T-helper 2 cell treated with Interferon-gamma antibody and Interleukin-4, amounts not matched to agents 5 μg/mL and 100 μg/mL, for 36 hours (primary cell): ENCODE measurements at regions not wholly inside any gene's neighbourhood (a gene's known extent, or its start where the extent isn't known, plus 50 kb on each side); places are given as distances from the start of the nearest gene placed in this dataset.
"Not testable (repeated sequence)": the region's sequence is repeated elsewhere in the genome, so short reads cannot be mapped to it uniquely, and the experiment has no call there.

Source experiments
- DNase-seq: peaks from one replicate; pipeline ENCODE4 v3.0.0; 2021; ENCODE audit warnings: low spot score
- H3K27ac Mint-ChIP-seq: one replicate; pipeline ENCODE4 v1.8.0; 2021; ENCODE audit warnings: mild to moderate bottlenecking, mixed read lengths
- H3K27me3 Mint-ChIP-seq: one replicate; pipeline ENCODE4 v1.8.0; 2021; ENCODE audit warnings: low read depth, mixed read lengths
- H3K36me3 Mint-ChIP-seq: one replicate; pipeline ENCODE4 v1.8.0; 2021; ENCODE audit warnings: low read depth, mixed read lengths
- H3K4me1 Mint-ChIP-seq: one replicate; pipeline ENCODE4 v1.8.0; 2021; ENCODE audit warnings: low read depth, mixed read lengths
- H3K4me3 Mint-ChIP-seq: one replicate; pipeline ENCODE4 v1.8.0; 2022; ENCODE audit warnings: mild to moderate bottlenecking, moderate library complexity, mixed read lengths
- H3K9me3 Mint-ChIP-seq: one replicate; pipeline ENCODE4 v1.8.0; 2021; ENCODE audit warnings: mixed read lengths

DNA sequence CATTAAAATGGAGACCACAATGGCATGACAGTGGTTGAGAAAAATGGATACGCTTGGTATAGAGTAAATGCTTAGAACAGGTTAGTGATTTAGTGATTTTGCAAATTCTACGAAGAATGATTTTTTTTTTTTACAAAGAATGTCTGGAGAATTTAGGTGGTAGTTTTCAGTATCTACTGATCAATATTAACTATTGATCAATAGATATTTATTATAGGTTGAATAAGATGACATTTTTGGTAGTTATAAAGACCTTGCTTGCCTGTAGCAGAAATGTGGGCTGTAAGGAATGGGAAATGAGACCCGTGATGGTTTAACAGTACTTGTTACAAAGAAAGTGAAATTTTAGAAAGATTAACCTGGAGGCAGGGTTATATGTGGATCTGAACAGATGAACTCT is 137.5 kb downstream of the NR2F2 start:
- Mint-ChIP-seq H3K4me1 (no peaks in the 10 kb centered on the region), H3K27me3 (no peaks in the 10 kb centered on the region), H3K4me3 (no peak overlapping the region), H3K36me3 (no peaks in the 10 kb centered on the region), H3K9me3 (no peaks in the 10 kb centered on the region), H3K27ac (no peak overlapping the region)
- no peak for DNase-seq

DNA sequence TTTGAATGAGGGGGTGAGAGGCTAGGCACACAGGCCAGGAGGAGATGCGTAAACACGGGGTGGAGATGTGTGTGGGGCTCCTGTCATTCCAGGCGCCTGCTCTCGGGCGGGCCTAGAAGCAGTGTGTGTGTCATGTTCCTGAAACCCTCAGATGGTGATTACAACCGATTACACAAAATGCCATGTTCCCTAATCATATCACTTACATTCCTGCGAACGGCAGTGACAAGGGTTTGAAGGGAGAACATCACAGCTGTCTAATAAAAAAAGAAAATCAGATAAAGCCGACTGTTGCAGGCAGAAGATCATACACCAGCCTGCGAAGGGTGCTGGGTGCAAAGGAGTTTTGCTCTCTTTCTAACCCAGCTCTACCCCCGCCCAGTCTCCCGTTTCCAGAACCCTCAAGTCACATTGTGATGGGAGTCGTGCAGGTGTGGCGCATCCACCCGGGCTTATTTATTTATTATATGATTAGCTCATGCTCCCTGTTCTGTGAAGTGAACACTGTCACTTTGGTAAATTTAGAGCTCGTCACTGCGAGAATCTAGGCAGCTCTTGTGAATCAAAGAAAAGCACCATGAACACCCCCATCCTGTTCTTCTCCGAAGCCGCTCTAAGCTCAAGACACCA is 140.3 kb downstream of the NR2F2 start:
- Mint-ChIP-seq H3K9me3 (no peaks in the 10 kb centered on the region), H3K27ac (no peak overlapping the region), H3K4me1 (no peaks in the 10 kb centered on the region), H3K27me3 (no peaks in the 10 kb centered on the region), H3K36me3 (no peaks in the 10 kb centered on the region), H3K4me3 (no peak overlapping the region)
- DNase-seq = no peak

DNA sequence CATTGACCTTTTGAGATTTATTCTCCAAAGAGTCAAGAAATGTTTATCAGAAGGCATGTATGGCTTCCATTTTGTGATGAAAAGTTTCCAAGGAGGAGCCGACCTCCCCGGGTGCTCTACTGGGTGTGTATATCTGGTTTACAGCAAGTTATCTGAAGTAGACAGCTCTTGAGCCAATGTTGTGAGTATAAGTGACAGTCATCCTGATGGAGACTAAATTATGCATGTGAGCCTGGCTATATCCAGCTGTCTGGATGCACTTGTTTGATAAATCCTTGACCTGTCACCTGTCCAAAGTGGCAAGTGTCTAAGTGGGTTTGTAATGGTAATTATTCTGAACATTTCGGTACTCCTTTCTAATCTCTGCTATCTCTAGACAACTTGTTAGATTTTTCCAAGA is 142.2 kb downstream of the NR2F2 start:
- Mint-ChIP-seq H3K9me3 (no peaks in the 10 kb centered on the region), H3K4me1 (no peaks in the 10 kb centered on the region), H3K36me3 (no peaks in the 10 kb centered on the region), H3K27me3 (no peaks in the 10 kb centered on the region), H3K4me3 (no peak overlapping the region), H3K27ac (no peak overlapping the region)
- DNase-seq = no peak

DNA sequence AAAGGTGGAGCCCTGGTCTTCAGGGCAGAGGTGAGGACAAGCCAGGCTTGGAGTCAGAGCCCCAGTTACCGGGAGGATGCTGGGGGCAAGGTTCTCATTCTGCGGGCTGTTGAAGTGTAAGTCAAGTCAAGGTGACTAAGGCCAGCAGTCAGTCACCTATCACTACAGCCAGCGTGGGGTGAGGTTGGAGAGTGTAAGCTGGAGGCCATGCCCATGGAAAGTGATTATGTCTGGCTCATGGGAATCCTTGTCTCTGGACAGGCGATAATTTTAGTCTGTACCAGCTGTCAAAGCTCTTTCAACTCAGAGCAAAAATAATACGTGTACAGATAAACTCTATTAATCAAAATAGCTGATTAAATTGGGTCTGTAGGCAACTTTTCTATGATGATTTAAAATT is 143.1 kb downstream of the NR2F2 start:
- Mint-ChIP-seq H3K9me3 (no peaks in the 10 kb centered on the region), H3K36me3 (no peaks in the 10 kb centered on the region), H3K27ac (no peak overlapping the region), H3K4me3 (no peak overlapping the region), H3K4me1 (no peaks in the 10 kb centered on the region), H3K27me3 (no peaks in the 10 kb centered on the region)
- no peak for DNase-seq

DNA sequence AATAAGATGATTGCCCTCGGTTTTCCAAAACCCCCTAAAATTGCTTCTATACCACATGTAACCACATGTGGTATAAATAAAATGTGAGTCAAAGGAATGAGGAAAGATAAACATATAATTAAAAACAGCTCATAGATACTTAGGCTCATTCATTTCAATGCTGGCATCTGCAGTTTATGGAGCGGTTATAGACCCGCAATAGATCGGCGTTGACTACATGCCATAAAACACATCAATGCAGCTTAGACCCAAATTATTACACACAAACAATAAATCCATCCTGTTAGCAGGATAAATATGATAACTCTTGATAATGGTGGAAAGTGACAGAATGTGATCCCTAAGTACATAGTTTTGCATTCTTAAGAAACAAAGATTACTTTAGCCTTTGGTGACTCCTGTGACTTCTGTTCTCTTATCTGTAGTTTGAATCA is 143.7 kb downstream of the NR2F2 start:
- Mint-ChIP-seq H3K4me3 (no peak overlapping the region), H3K9me3 (no peaks in the 10 kb centered on the region), H3K27me3 (no peaks in the 10 kb centered on the region), H3K4me1 (no peaks in the 10 kb centered on the region), H3K27ac (no peak overlapping the region), H3K36me3 (no peaks in the 10 kb centered on the region)
- DNase-seq = no peak

DNA sequence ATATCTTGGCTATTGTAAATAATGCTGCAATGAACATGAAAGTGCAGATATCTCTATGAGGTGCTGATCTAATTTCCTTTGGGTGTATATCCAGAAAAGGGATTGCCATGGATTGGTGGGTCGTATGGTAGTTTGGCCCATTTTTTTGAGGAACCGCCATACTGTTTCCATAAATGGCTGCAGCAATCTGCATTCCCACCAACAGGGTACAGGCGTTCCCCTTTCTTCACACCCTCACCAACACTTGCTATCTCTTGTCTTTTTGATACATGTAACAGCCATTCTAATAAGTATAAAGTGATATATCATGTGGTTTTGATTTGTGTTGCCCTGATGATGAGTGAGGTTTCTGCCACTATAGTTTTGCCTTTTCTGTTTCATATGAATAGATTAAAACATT is 146.7 kb downstream of the NR2F2 start:
- no peak overlapping the region for H3K27ac Mint-ChIP-seq
- H3K36me3 Mint-ChIP-seq = no peaks in the 10 kb centered on the region
- H3K9me3 Mint-ChIP-seq = no peaks in the 10 kb centered on the region
- H3K4me3 Mint-ChIP-seq = no peak overlapping the region
- H3K27me3 Mint-ChIP-seq = no peaks in the 10 kb centered on the region
- no peak for DNase-seq
- no peaks in the 10 kb centered on the region for H3K4me1 Mint-ChIP-seq

DNA sequence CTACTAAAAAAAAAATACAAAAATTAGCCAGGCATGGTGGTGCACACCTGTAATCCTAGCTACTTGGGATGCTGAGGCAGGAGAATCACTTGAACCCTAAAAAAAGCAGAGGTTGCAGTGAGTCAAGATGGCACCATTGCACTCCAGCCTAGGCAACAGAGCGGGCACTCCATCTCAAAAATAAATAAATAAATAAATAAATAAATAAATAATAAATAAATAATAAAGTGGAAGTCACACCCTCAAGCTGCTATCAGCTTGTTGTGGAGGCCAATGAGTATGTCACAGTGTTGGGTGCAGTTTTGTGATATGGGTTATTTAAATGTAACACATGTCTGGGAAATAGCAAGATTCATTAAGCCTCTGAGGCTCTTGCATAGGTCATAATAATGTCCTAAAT is 153.9 kb downstream of the NR2F2 start:
- H3K4me3 Mint-ChIP-seq, H3K27me3 Mint-ChIP-seq, H3K9me3 Mint-ChIP-seq, H3K4me1 Mint-ChIP-seq, H3K36me3 Mint-ChIP-seq, DNase-seq, H3K27ac Mint-ChIP-seq: not testable (repeated sequence)

DNA sequence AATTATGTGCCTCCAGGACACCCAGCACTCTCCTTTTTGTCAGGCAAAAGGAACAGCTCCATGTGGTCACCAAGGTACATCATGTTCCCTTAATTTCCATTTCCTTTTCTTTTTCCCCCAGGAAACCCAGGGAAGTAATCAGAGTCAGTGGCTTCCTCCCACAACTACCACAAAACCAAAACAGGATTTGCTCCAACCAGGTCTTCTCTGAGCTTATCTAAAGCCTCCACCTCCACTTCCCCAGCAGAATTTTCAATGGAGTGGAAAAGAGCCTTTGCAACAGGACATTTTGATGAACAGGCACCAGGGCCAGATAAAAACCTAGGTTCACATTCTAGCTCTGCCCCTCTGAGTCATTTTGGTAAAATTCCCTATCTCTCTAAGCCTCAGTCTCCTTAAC is 154.3 kb downstream of the NR2F2 start:
- DNase-seq = no peak
- H3K36me3 Mint-ChIP-seq = no peaks in the 10 kb centered on the region
- no peak overlapping the region for H3K27ac Mint-ChIP-seq
- H3K9me3 Mint-ChIP-seq = no peaks in the 10 kb centered on the region
- H3K4me3 Mint-ChIP-seq = no peak overlapping the region
- no peaks in the 10 kb centered on the region for H3K27me3 Mint-ChIP-seq
- H3K4me1 Mint-ChIP-seq = no peaks in the 10 kb centered on the region

DNA sequence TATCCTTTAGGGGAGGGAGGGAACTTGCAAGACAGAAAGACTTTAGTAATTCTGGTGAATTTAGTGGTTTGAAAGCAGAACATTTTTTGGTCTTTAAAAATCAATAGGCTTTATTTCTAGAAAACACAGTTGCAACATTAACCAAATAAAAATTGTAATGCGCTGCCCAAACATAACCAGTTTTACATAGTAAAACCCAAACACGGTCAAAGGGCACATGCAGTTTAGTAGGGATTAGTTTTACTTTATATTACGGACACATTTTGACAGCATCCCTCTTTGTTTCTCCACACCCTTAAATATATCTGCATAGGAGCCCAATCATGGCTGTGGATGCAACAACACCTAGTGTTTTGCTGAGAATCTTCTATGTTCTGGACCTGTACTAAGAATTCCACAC is 156.7 kb downstream of the NR2F2 start:
- no peak for DNase-seq
- no peak overlapping the region for H3K27ac Mint-ChIP-seq
- no peaks in the 10 kb centered on the region for H3K9me3 Mint-ChIP-seq
- no peaks in the 10 kb centered on the region for H3K36me3 Mint-ChIP-seq
- no peaks in the 10 kb centered on the region for H3K27me3 Mint-ChIP-seq
- no peak overlapping the region for H3K4me3 Mint-ChIP-seq
- H3K4me1 Mint-ChIP-seq = no peaks in the 10 kb centered on the region

DNA sequence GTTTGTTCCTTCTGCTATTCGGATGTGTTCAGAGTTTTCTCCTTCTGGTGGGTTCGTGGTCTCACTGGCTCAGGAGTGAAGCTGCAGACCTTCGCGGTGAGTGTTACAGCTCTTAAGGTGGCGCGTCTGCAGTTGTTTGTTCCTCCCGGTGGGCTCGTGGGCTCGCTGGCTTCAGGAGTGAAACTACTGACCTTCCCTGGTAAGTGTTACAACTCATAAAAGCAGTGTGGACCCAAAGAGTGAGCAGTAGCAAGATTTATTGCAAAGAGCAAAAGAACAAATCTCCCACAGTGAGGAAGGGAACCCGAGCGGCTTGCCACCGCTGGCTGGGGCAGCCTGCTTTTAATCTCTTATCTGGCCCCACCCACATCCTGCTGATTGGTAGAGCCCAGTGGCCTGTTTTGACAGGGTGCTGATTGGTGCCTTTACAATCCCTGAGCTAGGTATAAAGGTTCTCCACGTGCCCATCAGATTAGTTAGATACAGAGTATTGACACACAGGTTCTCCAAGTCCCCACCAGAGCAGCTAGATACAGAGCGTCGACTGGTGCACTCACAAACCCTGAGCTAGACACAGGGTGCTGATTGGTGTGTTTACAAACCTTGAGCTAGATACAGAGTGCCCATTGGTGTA is 160.7 kb downstream of the NR2F2 start:
- H3K9me3 Mint-ChIP-seq = not testable (repeated sequence)

DNA sequence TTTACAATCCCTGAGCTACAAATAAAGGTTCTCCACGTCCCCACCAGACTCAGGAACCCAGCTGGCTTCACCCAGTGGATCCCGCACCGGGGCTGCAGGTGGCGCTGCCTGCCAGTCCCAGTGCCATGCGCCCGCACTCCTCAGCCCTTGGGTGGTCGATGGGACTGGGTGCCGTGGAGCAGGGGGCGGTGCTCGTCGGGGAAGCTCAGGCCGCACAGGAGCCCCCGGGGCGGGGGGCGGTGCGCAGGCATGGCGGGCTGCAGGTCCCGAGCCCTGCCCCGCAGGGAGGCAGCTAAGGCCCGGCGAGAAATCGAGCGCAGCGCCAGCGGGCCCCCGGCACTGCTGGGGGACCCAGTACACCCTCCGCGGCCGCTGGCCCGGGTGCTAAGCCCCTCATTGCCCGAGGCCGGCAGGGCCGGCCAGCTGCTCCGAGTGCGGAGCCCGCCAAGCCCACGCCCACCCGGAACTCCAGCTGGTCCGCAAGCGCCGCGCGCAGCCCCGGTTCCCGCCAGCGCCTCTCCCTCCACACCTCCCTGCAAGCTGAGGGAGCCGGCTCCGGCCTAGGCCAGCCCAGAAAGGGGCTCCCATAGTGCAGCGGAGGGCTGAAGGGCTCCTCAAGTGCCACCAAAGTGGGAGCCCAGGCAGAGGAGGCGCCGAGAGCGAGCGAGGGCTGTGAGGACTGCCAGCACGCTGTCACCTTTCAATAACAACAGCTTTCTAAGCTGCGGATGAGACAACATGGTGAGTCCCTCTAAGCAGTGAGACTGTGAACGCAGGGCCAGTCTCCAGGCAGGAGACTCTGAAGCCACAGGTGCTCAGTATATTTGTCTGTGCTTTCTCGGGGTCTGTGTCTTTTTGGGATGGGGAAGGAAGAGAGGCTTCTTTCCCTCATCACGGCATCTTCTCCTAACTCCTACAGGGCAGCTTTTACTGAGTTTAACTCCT is 161.5 kb downstream of the NR2F2 start:
- H3K9me3 Mint-ChIP-seq, H3K27me3 Mint-ChIP-seq, H3K36me3 Mint-ChIP-seq, H3K4me3 Mint-ChIP-seq, H3K4me1 Mint-ChIP-seq, DNase-seq, H3K27ac Mint-ChIP-seq: not testable (repeated sequence)

More for the DNA sequence above, 160.7 kb downstream of the NR2F2 start:
- DNase-seq, H3K4me1 Mint-ChIP-seq, H3K27me3 Mint-ChIP-seq, H3K27ac Mint-ChIP-seq, H3K4me3 Mint-ChIP-seq, H3K36me3 Mint-ChIP-seq: not testable (repeated sequence)

DNA sequence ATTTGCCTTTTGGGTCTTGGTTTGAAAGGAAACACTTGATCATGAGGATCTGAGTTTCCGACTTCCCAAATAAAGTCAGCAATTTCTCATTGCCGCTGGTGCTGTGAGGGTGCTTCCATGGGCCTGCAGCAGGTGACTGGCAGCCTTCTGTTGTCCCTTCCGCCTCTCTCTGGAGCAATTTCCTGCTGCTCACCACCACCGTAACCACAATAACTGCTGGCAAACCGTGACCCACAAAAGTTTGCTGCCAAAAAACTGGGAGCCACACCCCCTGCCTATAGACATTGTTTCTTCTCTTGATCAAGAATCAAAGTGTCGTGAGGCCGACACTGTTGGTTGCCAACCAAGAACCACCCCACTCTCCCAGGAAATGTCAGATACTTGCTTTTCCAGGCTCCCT is 164.0 kb downstream of the NR2F2 start:
- no peak overlapping the region for H3K4me3 Mint-ChIP-seq
- H3K4me1 Mint-ChIP-seq = peaks cover 5% of the 10 kb centered on the region
- DNase-seq = no peak
- H3K36me3 Mint-ChIP-seq = no peaks in the 10 kb centered on the region
- H3K9me3 Mint-ChIP-seq = peaks cover 5% of the 10 kb centered on the region
- H3K27ac Mint-ChIP-seq = no peak overlapping the region
- H3K27me3 Mint-ChIP-seq = no peaks in the 10 kb centered on the region

DNA sequence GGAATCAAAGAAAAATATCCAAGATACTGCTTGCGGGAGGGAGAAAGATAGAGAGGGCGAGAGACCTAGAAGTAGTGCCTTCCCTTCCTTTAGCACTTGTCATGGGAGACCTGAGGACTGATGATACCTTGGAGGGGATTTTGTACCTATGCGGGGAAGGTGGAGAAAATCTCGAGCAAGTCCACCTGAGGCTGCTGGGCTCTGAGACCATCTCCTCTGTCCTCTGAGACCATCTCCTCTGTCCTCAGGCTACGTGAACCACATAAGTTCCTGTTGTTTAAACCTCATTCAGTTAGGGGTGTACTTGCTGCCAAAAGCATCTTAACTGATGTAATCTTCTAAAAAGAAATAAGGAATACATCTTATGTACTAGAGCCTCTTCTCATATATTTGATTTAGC is 164.9 kb downstream of the NR2F2 start:
- Mint-ChIP-seq H3K27me3 (no peaks in the 10 kb centered on the region), H3K4me3 (no peak overlapping the region), H3K27ac (no peak overlapping the region), H3K36me3 (no peaks in the 10 kb centered on the region), H3K9me3 (peaks cover 5% of the 10 kb centered on the region), H3K4me1 (peaks cover 5% of the 10 kb centered on the region)
- DNase-seq = no peak

DNA sequence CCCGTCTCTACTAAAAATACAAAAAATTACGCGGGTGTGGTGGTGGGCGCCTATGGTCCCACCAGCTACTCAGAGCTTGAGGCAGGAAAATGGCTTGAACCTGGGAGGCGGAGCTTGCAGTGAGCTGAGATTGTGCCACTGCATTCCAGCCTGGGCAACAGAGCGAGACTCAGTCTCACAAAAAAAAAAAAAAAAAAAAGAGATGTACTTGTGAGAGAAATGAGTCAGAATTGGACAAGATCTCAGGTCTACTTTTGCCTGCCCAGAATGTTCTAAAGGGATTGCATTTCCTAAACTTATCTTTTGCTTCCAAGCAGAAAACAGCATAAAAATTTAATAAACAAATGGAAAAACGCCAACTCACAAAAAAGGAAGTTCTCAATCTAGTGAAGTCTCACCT is 167.5 kb downstream of the NR2F2 start:
- Mint-ChIP-seq H3K9me3 (peaks cover 5% of the 10 kb centered on the region), H3K27ac (no peak overlapping the region), H3K4me1 (peaks cover 5% of the 10 kb centered on the region), H3K4me3 (no peak overlapping the region), H3K27me3 (no peaks in the 10 kb centered on the region), H3K36me3 (no peaks in the 10 kb centered on the region)
- no peak for DNase-seq
